ENCODE measurements at regions not wholly inside any gene's neighbourhood (a gene's known extent, or its start where the extent isn't known, plus 50 kb on each side); places are given as distances from the start of the nearest gene placed in this dataset.
A peak's percentile ranks its signal among the peaks of the same experiment; 100 is the strongest.

GRCh38 chr14:100403802-100404365, 80.7 kb downstream of the SLC25A47 start:
- Mint-ChIP-seq H3K4me1 (peaks cover 22% of the 10 kb centered on the region), H3K9me3 (no peaks in the 10 kb centered on the region)
- ATAC-seq (ENCODE audit: low read depth) = no peak

GRCh38 chr14:100404419-100404818, 81.3 kb downstream of the SLC25A47 start:
- DNase-seq (no peak), ATAC-seq (ENCODE audit: low read depth) (no peak)
- no peak overlapping the region for H3K4me3 Mint-ChIP-seq
- no peaks in the 10 kb centered on the region for H3K36me3 Mint-ChIP-seq
- H3K9me3 Mint-ChIP-seq = no peaks in the 10 kb centered on the region
- peaks cover 22% of the 10 kb centered on the region for H3K4me1 Mint-ChIP-seq
- no peak overlapping the region for H3K27ac Mint-ChIP-seq
- no peaks in the 10 kb centered on the region for H3K27me3 Mint-ChIP-seq
- POLR2A ChIA-PET = no interaction called here

More at GRCh38 chr14:100403802-100404365, 80.7 kb downstream of the SLC25A47 start:
- H3K27ac Mint-ChIP-seq = no peak overlapping the region
- H3K27me3 Mint-ChIP-seq = no peaks in the 10 kb centered on the region
- no peak for DNase-seq
- H3K4me3 Mint-ChIP-seq = no peak overlapping the region
- H3K36me3 Mint-ChIP-seq = no peaks in the 10 kb centered on the region
- POLR2A ChIA-PET = no interaction called here

GRCh38 chr14:100405760-100406455, 82.8 kb downstream of the SLC25A47 start:
- no peak overlapping the region for H3K4me3 Mint-ChIP-seq
- peaks cover 22% of the 10 kb centered on the region for H3K4me1 Mint-ChIP-seq

DNA sequence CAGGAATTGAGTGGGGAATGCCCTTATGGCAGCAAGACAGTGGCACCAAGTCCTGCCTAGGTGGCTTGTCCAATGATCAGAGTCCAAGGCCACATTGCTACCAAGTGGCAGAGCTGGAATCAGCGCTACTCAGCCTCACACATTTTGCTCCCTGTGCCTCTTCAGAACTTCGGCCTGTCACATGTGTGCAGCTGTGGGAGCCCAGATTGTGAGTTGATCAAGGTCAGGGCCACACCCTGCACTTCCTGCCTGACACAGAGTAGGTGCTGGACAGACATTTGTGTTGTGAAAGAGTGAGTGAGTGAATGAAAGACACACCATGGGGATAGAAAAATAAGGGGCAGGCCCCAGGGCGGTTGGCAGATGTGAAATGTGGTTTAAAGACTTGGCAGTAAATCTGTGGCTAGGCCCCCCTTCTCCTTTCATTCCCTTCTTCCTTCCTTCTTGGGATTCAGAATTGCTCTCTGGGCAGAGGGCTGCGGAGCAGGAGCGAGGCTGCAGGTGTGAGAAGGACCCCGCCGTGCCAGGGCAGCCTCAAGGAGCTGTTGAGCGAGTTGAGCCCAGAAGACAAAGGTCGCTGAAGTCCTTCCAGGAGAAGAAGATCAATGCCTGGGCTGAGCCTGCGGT, 83.5 kb downstream of the SLC25A47 start:
- POLR2A ChIA-PET = no interaction called here
- H3K4me1 Mint-ChIP-seq = peaks cover 22% of the 10 kb centered on the region
- ATAC-seq (ENCODE audit: low read depth) (peak; percentile 89), DNase-seq (no peak)
- no peaks in the 10 kb centered on the region for H3K27me3 Mint-ChIP-seq
- peak overlapping the region; percentile 70 for H3K27ac Mint-ChIP-seq
- no peaks in the 10 kb centered on the region for H3K9me3 Mint-ChIP-seq
- H3K36me3 Mint-ChIP-seq = no peaks in the 10 kb centered on the region
- peak overlapping the region; percentile 21 for H3K4me3 Mint-ChIP-seq

More at GRCh38 chr14:100405760-100406455, 82.8 kb downstream of the SLC25A47 start:
- Mint-ChIP-seq H3K9me3 (no peaks in the 10 kb centered on the region), H3K27ac (peak overlapping the region; percentile 70), H3K27me3 (no peaks in the 10 kb centered on the region), H3K36me3 (no peaks in the 10 kb centered on the region)
- no peak for DNase-seq
- ATAC-seq (ENCODE audit: low read depth) = no peak
- POLR2A ChIA-PET = no interaction called here

- Mint-ChIP-seq H3K27ac (no peak overlapping the region), H3K4me3 (no peak overlapping the region), H3K9me3 (no peaks in the 10 kb centered on the region), H3K27me3 (no peaks in the 10 kb centered on the region), H3K4me1 (peaks cover 22% of the 10 kb centered on the region), H3K36me3 (no peaks in the 10 kb centered on the region)
- POLR2A ChIA-PET = no interaction called here
- ATAC-seq (ENCODE audit: low read depth) = no peak
- DNase-seq = no peak
These were observed 84.4 kb downstream of the SLC25A47 start for GRCh38 chr14:100407376-100408102.

- POLR2A ChIA-PET = no interaction called here
- Mint-ChIP-seq H3K27me3 (no peaks in the 10 kb centered on the region), H3K9me3 (no peaks in the 10 kb centered on the region), H3K4me1 (peaks cover 22% of the 10 kb centered on the region), H3K36me3 (peaks cover 2% of the 10 kb centered on the region), H3K4me3 (no peak overlapping the region), H3K27ac (no peak overlapping the region)
- ATAC-seq (ENCODE audit: low read depth) (no peak), DNase-seq (no peak)
These were observed 85.3 kb downstream of the SLC25A47 start for GRCh38 chr14:100408350-100409002.

DNA sequence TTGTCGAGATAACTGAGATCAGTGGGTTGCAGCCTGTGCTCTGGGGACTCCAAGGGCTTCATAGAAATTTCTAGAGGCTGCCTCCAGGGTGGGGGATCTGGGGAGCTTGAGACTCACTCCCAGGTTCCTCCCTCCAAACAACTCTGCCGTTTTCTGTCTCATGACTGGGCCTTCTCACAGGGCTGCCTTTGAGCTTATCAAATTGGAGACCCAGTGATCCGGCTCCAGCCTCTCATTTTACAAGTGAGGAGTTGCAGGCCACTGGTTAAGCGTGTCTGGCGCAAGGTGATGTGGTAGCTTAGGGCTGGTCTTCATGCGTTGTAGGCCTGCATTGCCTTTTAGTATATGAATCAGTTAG, 85.8 kb downstream of the SLC25A47 start:
- Mint-ChIP-seq H3K9me3 (no peaks in the 10 kb centered on the region), H3K36me3 (peaks cover 2% of the 10 kb centered on the region), H3K4me1 (peaks cover 22% of the 10 kb centered on the region), H3K27ac (no peak overlapping the region), H3K4me3 (no peak overlapping the region), H3K27me3 (no peaks in the 10 kb centered on the region)
- ATAC-seq (ENCODE audit: low read depth) (no peak), DNase-seq (no peak)
- POLR2A ChIA-PET = no interaction called here

DNA sequence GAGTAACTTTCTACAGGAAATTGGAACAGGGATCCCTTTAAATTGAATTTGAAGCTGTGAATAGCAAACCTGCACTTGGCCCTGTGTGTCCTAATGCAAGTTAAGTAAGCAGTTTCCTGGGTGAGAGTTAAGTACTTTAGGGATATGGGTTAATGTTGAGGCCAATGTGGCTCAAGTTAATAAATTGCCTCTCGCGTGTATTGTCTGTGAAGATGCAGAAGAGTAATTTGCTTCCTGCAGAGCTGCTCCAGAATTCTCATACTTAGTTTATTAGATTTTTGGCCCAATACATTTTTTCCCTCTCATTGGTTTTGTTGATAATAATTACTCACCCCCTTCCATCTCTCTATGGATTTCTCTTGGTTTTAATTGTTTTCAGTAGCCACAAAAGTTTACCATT, 86.5 kb downstream of the SLC25A47 start:
- Mint-ChIP-seq H3K36me3 (peaks cover 2% of the 10 kb centered on the region), H3K4me3 (no peak overlapping the region), H3K27ac (no peak overlapping the region), H3K27me3 (no peaks in the 10 kb centered on the region), H3K9me3 (no peaks in the 10 kb centered on the region), H3K4me1 (peaks cover 19% of the 10 kb centered on the region)
- DNase-seq (no peak), ATAC-seq (ENCODE audit: low read depth) (no peak)
- POLR2A ChIA-PET = no interaction called here

DNA sequence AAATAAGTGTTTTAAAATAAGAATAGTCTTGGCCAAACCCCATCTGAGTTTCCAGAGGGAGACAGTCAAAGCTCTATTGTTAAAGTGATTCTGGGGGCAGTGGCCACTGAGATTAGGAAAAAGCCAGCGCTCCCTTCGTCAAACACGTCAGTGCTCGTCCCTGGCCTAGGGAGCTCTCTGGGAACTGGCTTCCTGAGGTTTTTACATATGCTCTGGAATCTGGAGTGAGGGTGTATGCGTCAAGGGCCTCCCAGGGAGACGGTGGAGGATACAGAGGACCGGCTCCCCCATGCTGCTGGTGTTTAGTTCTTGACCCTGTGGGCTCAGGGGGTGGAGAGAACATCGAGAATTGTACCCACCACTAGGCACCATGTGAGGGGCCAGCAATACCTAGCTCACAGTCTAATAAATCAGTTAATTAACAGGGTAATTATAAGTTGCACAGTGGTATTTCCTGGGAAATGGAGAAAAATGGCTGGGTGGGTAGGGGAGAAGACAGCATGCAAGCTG, 87.0 kb downstream of the SLC25A47 start:
- Mint-ChIP-seq H3K27me3 (no peaks in the 10 kb centered on the region), H3K36me3 (peaks cover 2% of the 10 kb centered on the region), H3K9me3 (no peaks in the 10 kb centered on the region), H3K27ac (no peak overlapping the region), H3K4me3 (no peak overlapping the region), H3K4me1 (peaks cover 17% of the 10 kb centered on the region)
- POLR2A ChIA-PET = no interaction called here
- no peak for ATAC-seq (ENCODE audit: low read depth)
- DNase-seq = no peak

DNA sequence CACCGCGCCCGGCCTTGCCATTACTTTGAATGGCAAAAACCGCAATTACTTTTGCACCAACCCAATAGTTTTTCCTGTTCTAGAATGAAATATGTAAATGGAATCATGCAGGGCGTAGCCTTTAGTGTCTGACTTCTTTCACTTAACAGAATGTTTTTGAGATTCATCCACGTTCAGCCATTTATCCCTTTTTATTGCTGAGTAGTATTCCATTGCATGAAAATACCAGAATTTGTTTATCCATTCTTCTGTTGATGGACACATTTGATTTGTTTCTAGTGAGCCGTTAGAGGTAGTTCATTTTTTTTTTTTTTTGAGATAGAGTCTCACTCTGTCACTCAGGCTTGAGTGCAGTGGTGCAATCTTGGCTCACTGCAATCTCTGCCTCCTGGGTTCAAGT, 90.6 kb downstream of the SLC25A47 start:
- DNase-seq (no peak), ATAC-seq (ENCODE audit: low read depth) (no peak)
- no peak overlapping the region for H3K4me3 Mint-ChIP-seq
- H3K27ac Mint-ChIP-seq = no peak overlapping the region
- H3K36me3 Mint-ChIP-seq = peaks cover 2% of the 10 kb centered on the region
- H3K9me3 Mint-ChIP-seq = no peaks in the 10 kb centered on the region
- no peaks in the 10 kb centered on the region for H3K4me1 Mint-ChIP-seq
- POLR2A ChIA-PET = no interaction called here
- H3K27me3 Mint-ChIP-seq = no peaks in the 10 kb centered on the region

- Mint-ChIP-seq H3K27me3 (no peaks in the 10 kb centered on the region), H3K36me3 (peaks cover 4% of the 10 kb centered on the region), H3K27ac (no peak overlapping the region), H3K4me3 (no peak overlapping the region), H3K9me3 (no peaks in the 10 kb centered on the region), H3K4me1 (no peaks in the 10 kb centered on the region)
- POLR2A ChIA-PET = no interaction called here
- DNase-seq (no peak), ATAC-seq (ENCODE audit: low read depth) (no peak)
These were observed 92.1 kb downstream of the SLC25A47 start for GRCh38 chr14:100415226-100415625.

DNA sequence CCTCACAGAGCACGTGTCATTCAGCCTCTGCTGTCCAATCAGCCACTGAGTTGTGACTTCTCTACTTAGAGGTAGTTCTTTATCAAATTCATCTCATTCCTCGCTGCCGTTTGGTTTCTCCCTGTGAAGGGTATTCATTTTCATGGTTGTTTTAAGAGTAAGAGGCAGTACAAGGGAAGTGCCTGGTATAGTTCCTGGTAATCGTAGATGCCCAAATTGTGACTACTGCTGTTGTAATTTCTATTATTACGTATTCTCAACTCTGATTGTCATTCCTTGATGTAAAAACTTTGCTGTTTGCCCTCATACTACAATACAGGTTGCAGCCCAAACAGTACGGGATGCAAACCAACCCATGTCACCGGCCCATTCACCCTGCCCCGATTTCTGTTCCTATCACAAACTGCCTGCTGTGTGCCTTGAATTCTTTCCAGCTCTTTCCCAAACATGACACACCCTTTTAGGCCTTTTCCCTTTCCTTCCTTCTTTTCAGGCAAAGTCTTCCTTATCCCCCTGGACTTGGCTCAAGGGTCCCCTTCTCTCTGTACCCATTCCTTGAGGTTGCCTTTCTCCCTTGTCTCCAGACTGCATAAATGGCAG, 93.0 kb downstream of the SLC25A47 start:
- POLR2A ChIA-PET = no interaction called here
- Mint-ChIP-seq H3K27me3 (no peaks in the 10 kb centered on the region), H3K4me1 (no peaks in the 10 kb centered on the region), H3K27ac (peak overlapping the region; percentile 7), H3K36me3 (peaks cover 4% of the 10 kb centered on the region), H3K4me3 (no peak overlapping the region), H3K9me3 (no peaks in the 10 kb centered on the region)
- DNase-seq = no peak
- no peak for ATAC-seq (ENCODE audit: low read depth)

Data from activated naive CD8-positive, alpha-beta T cell treated with anti-CD3 and anti-CD28 coated beads, Interleukin-2, amount 10 ng/mL, durations not matched to agents 7 days and 5 days (primary cell).